UCSD-AML1 (cell line): ENCODE measurements at regions not wholly inside any gene's neighbourhood (a gene's known extent, or its start where the extent isn't known, plus 50 kb on each side); places are given as distances from the start of the nearest gene placed in this dataset.

ENCODE experiments used
- DNase-seq: peaks from one replicate; lab custom pipeline; 2025; ENCODE audit not compliant: unreplicated experiment; lab: John Stamatoyannopoulos, UW

- no peak for DNase-seq
Observed at GRCh38 chr1:221099747-221100595, 220.7 kb downstream of the HLX start.

- no peak for DNase-seq
Observed at GRCh38 chr1:221100611-221101010, 221.4 kb downstream of the HLX start.

GRCh38 chr1:221101807-221102605, 222.8 kb downstream of the HLX start:
- no peak for DNase-seq

- no peak for DNase-seq
Observed at GRCh38 chr1:221104596-221104995, 225.4 kb downstream of the HLX start.

- no peak for DNase-seq
Observed at GRCh38 chr1:221105578-221105977, 226.3 kb downstream of the HLX start.

GRCh38 chr1:221106616-221107015, 227.4 kb downstream of the HLX start:
- DNase-seq: no peak

- DNase-seq: no peak
Observed at GRCh38 chr1:221109930-221110329, 230.7 kb downstream of the HLX start.

- no peak for DNase-seq
Observed at GRCh38 chr1:221117133-221117532, 237.9 kb downstream of the HLX start.

- DNase-seq: no peak
Observed at GRCh38 chr1:221117548-221117951, 238.3 kb downstream of the HLX start.

- DNase-seq: no peak
Observed at GRCh38 chr1:221118176-221118937, 239.1 kb downstream of the HLX start.

GRCh38 chr1:221118938-221119320, 239.7 kb downstream of the HLX start:
- DNase-seq: no peak

- DNase-seq: no peak
Observed at GRCh38 chr1:221122501-221122900, 243.3 kb downstream of the HLX start.

- DNase-seq: no peak
Observed at GRCh38 chr1:221125976-221126375, 246.7 kb downstream of the HLX start.

GRCh38 chr1:221137666-221138065, 258.4 kb downstream of the HLX start:
- DNase-seq: no peak

- no peak for DNase-seq
Observed at GRCh38 chr1:221138516-221138915, 259.3 kb downstream of the HLX start.

- no peak for DNase-seq
Observed at GRCh38 chr1:221139991-221140390, 260.7 kb downstream of the HLX start.

- no peak for DNase-seq
Observed at GRCh38 chr1:221141096-221141495, 261.9 kb downstream of the HLX start.

- no peak for DNase-seq
Observed at GRCh38 chr1:221141606-221142285, 262.5 kb downstream of the HLX start.

GRCh38 chr1:221148660-221149059, 269.4 kb downstream of the HLX start:
- DNase-seq: no peak

GRCh38 chr1:221149111-221149510, 269.9 kb downstream of the HLX start:
- no peak for DNase-seq

GRCh38 chr1:221149555-221150075, 270.4 kb downstream of the HLX start:
- no peak for DNase-seq
